Stimulated activated CD4-positive, alpha-beta T cell treated with anti-CD3 and anti-CD28 coated beads, Interleukin-12 subunit alpha, Interleukin-12 subunit beta, amount 100 ng/mL, for 4 hours (primary cell): ENCODE measurements at regions not wholly inside any gene's neighbourhood (a gene's known extent, or its start where the extent isn't known, plus 50 kb on each side); places are given as distances from the start of the nearest gene placed in this dataset.
"Not testable (repeated sequence)": the region's sequence is repeated elsewhere in the genome, so short reads cannot be mapped to it uniquely, and the experiment has no call there.

Experiments
- DNase-seq: peaks from one replicate; pipeline ENCODE4 v3.0.0-alpha.2; 2020

DNA sequence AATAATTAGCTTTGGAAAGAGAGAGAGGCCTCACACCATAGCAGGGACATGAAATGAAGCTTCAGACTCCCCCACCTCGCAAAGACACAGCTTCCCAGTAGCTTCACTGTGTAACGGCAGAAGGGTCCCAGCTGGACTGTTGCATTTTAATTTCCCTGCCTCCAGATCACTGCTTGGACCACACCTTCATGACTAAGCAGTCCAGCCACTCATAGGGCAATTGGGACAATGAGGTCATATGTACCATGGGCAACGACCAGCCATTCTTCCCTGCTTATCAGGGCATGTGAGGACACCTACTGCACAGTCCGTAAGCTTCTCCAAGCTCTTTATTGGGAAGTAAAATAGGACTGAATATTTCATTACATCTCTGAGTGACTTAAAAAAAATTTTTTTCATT lies 183.0 kb downstream of the MREG start:
- no peak for DNase-seq

DNA sequence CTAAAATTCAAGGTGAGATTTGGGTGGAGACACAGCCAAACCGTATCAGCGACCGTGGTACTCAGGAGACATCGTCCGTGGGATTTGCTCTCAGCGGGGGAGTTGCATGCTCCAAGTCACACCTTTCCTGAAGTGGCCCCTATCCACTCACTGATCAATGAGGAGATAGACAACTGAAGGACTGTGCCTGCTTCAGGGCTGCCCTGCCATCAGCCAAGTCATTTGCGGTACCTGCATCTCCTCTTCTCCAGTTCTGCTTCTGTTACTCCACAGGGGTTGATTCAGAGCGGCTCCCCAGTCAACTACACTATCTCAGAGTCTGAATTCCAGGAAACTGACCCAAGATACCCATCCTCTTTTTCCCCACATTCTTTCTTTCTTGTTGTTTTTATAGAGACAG lies 184.1 kb downstream of the MREG start:
- DNase-seq, result no peak

DNA sequence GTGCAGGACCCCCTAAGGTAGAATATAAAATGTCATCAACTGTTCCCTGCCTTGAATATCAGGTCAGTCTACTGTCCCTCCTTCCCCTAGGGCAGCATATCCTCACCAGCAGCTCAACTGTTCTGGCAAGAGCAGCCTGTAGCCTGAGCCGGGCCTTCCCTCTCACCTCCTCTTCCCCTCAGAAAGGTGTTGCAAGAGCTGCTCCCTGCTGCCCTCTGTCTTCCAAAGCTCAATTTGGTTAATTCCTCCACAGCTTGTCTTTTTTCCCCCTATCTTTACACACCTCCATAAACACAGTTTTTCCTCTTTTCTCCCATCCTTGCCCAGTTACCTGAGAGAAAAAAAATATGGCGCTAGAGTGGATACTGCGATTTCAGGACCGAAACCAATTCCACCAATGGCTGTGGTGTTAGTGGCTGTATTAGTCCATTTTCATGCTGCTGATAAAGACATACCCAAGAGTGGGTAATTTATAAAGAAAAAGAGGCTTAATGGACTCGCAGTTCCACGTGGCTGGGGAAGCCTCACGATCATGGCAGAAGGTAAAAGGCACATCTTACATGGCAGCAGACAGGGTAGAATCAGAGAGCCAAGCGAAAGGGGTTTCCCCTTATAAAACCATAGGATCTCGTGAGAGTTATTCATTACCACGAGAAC lies 184.7 kb downstream of the MREG start:
- peak; percentile 25 for DNase-seq

DNA sequence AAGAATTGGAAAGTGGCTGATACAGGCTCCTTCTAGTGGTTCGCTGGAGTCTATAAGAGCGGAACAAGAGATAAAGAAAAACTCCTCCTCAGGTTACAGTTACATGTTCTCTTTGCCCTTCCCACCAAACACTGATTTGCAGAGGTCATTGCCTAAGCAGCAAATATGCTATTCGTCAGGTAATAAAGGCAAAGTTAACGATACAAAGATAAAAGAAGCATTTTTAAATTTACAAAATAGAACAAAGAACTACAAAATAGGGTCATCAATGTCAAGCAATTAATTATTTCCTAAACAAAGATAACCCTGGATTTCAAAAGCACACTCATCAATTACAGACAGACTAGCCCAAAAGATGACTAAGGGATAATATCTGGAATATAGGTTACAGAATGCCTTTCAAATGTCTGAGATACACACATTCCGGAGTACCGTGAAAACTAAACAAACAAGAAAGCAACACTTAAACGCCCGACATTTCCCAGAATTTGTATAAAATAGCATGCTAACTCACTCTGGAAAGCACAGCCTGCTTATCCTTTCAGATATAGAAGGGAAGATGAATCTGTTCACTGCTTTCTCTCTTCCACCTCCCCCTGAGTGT lies 186.4 kb downstream of the MREG start:
- DNase-seq, result no peak

DNA sequence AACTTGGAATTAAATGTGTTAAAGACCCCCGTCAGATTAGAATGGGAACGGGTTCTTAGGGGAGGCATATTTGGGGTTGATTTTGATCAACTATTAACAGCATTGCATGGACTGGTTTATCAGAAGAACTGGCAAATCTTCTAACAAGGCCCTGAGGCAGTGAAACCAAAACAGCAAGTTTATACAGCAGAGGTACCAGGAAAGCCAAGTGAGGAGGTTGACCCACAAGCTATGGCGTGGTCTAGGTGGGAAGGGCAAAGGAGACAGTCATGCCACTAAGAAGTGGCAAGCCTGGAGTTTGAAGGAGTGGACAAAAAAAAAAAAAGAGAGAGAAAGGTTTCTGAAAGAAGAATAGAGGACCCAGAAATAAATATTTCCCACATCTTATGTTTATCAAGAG lies 187.0 kb downstream of the MREG start:
- DNase-seq, result no peak

DNA sequence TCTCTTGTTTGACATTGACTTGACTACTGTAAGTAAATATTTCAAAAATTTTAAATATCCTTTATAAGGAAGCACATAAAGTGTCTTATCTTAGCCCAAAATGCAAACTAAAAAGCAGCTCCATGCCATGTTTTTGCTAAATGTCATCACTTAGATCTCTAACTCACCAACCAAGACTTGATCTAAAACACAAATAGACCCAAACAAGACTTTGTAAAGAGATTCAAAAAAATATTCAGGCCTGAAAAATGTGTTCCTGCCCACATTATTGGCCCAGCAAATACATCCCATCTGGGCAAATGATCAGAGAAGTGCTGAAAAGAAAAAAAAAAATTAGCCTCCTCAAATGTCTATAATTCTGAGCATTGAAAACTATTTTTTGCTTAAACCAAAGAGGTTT lies 187.6 kb downstream of the MREG start:
- DNase-seq, result no peak

DNA sequence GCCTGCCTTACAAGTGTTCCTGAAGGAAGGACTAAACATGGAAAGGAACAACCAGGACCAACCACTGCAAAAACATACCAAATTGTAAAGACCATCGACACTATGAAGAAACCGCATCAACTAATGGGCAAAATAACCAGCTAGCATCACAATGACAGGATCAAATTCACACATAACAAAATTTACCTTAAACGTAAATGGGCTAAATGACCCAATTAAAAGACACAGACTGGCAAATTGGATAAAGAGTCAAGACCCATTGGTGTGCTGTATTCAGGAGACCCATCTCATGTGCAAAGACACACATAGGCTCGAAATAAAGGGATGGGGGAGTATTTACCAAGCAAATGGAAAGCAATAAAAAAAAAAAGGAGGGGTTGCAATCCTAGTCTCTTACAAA lies 192.1 kb downstream of the MREG start:
- DNase-seq, result not testable (repeated sequence)

DNA sequence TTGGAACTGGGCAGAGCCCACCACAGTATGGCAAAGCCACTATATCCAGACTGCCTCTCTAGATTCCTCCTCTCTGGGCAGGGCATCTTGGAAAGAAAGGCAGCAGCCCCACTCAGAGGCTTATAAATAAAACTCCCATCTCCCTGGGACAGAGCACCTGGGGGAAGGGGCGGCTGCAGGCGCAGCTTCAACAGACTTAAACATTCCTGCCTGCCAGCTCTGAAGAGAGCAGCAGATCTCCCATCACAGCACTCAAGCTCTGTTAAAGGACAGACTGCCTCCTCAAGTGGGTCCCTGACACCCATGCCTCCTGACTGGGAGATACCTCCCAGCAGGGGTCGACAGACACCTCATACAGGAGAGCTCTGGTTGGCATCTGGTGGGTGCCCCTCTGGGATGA lies 193.6 kb downstream of the MREG start:
- DNase-seq, result not testable (repeated sequence)

DNA sequence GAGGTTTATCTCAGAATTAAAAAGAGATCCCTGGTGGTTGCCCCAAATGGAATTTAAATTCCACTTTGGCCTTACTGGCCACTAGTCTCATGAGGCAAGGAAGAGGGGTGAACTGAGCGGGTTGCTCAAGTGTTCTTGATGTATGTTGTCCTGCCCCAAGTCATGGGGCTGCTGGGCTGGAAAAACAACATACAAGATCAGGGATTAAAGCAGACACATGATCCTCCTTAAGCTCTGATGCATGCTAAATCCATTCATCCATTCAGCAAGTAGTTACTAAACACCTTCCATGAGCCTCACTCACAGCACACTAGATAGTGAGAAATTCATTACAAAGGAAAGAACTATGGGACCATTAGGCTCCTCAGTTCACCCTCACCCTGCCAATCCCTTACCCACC lies 196.3 kb downstream of the MREG start:
- DNase-seq, result no peak

DNA sequence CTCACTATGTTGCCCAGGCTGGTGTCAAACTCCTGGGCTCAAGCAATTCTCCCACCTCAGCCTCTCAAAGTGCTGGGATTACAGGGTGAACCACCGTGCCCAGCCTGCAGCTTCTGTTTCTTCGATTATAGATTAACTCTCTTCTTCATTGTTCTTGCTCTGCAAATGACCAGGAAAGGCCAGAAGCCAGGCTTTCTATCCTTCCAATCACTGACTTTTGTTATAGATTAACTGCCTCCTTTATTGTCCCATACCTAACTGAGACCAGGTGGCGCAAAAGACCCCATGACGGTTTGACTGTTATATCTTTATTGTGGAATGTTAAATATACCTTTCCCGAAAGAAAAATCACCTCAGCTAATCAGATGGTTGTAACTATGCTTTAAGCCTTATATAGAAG lies 196.9 kb downstream of the MREG start:
- no peak for DNase-seq

DNA sequence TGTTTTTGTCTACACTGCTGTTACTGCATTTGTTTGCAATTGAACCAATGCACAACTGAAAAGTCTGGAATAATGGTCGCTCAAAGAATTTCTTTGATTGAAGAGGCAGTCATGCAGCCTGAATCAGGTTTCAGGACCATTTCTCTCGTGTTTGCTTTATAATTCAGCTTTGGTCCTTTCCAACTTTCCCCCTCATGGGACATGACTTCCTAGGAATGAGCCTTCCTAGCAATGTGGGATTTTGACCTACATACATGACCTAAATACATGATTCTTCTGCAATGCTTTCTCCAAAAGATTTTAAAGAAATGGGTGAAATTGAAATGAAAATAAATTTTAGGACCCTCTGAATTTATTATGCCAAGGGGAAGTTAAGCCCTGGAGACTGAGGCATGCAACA lies 197.4 kb downstream of the MREG start:
- DNase-seq, result no peak

DNA sequence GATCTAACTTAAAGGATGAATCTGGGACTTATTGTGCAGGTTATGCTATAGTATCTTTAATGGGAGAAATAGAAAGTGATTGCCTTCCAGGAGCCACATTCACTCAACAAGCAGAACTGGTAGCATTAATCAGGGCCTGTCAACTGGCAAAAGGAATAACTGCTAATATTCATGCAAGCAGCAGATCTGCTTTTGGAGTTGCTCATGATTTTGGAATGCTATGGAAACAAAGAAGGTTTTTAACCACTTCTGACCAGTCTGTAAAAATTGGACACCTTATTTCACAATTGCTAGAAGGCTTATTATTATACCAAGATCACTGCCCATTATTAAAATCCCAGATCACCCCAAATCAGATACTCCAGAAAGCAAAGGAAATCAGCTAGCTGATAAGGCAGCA lies 200.4 kb downstream of the MREG start:
- no peak for DNase-seq

DNA sequence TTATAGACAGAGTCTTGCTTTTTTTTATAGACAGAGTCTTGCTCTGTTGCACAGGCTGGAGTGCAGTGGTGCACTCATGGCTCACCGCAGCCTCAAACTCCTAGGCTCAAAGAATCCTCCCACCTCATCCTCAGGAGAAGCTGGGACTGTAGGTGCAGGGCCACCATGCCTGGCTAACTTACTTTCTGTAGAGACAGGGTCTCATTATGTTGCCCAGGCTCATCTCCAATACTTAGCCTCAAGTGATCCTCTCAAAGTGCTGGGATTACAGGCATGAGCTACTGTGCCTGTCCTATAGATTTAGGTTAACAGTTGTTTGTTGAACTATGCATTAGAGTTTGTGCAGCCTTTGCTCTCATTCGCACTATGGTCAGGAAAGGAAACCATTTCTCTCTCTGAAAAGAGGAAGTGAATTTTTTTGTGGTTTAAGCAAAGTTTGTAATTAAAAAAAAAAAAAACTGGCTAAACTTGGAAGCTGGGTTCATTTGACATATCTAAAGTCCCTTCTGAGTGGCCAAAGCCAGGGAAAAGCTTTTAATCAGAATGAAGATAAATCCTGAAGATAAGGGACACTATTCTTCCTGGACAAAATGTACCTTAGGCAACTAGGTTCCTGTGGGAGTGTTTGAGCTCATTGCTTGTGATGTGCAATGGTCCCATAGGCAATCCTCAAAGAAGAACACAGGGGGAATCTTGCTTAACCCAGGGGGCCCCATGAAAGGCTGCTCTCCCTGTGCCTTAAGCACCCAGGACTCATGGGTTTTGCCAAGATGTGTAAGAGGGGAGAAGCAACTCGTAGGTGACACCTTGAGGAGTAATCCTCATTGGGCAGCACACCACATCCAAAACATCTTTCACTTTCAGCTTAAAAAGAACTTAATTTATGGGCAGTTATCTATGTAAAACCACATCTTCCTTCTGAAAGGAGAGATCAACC lies 201.7 kb downstream of the MREG start:
- no peak for DNase-seq

DNA sequence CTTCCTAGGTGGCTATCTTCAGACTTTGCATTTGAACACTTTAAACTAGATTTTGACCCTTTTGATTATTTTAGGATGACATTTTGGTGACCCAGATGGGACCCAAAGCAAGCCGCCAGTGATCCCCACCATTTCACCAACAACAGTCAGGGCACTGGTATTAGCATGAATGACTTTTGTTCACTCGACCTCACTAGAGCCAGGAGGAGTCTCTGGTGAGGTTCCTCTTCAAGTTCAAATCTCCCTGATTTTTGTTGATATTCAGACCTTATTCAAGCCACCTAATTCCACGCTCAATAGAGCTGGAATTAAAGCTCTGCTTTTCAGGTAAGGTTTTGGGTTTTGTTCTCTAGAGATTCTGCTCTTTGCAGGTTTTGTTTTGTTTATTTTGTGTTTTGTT lies 202.3 kb downstream of the MREG start:
- DNase-seq, result no peak

DNA sequence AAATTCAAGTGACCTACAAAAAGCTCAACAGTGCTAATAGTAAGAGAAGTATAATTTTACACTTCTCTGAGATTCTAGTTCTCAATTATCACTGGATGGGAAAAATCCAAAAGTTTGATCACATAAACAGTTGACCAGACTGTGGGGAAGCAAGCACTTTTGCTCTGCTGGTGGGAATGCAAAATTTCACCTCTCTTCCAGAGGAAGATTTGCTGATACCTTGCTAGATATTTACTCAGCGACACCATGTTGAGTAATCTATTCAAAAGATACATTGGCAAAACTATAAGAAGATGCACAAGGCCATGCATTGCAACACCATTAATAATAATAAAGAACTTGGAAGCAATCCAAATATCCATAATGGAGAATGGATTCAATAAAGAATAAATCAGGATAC lies 204.4 kb downstream of the MREG start:
- no peak for DNase-seq

DNA sequence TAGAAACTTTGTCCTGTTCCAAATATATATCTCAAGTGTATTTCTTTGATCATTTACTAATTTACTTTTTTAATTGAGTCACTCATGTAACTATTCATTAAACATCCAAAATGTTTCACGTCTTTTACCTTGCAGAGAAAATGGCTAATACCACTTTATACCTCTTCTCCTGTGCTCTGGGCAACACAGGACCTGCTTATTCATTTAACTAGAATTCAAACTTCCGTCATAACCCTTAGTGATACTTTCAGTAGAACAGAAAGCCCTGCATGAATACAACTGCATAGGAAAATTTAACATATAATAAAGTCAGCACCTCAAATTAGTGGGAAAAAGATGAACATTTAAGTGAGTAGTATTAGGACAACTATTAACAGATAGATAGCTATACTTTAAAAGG lies 205.2 kb downstream of the MREG start:
- no peak for DNase-seq

DNA sequence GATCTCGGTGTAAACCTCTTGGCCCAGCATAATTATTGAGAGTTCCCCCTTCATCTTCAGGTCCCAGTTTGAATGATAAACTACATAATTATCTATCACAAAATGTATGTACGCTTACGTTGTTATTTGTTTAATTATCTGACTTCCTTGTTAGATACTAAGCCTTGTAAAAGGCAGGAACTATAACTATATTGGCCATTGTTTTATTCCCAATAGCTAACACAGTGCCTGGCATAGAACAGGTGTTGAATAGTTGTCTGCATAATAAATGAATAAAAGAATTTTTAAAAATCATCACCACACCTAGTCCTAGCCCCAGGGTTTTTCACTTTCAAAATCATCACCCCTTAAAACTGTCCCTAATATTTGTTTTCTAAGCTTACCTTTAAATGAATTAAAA lies 207.9 kb downstream of the MREG start:
- no peak for DNase-seq

DNA sequence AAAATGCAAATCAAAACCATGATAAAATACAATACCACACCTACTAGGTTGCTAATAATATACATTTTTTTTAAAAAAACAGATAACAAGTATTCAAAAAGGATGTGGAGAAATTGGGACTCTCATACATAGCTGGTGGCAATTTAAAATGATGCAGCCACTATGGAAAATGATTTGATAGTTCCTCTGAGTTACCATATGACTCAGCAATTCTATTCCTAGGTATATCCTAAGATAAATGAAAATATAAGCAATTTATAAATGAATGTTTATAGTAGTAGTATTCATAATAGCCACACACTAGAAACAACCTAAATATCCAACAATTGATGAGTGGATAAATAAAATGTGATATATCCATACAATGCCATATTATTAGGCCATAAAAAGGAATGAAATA lies 210.2 kb downstream of the MREG start:
- DNase-seq, result no peak

DNA sequence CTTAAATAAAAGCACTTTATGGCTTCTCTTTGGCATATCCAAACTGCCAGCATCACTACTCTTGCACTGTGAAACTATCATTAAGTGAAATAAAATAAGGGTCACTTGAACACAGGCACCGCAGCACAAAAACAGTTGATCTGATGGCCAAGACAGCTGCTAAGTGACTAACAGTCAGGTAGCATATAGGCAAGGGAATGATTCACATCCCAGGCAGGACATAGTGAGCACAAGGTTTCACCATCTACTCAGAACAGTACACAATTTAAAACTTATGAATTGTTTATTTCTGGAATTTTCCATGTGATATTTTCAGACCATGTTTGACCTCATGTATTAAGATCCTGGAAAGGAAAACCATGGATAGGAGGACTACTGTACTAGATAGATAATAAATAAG lies 214.2 kb downstream of the MREG start:
- no peak for DNase-seq

DNA sequence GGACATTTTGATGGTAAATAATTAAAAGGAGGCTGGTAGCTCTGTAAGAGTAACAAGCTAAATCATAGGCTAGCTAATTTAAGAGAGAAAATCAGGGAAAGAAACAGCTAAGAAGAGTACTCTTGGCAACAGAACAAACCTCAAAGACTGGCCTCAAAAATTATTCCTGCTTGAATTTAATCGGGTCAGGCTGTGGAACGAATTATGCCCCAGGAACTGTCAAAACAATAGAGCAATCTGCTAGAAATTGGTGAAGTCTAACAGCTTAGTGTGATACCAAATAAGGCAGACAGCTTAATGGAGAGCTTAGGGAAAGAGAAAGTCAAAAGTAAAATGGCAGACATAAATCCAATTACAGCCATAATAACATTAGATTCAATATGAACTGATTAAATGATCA lies 215.7 kb downstream of the MREG start:
- DNase-seq, result no peak

DNA sequence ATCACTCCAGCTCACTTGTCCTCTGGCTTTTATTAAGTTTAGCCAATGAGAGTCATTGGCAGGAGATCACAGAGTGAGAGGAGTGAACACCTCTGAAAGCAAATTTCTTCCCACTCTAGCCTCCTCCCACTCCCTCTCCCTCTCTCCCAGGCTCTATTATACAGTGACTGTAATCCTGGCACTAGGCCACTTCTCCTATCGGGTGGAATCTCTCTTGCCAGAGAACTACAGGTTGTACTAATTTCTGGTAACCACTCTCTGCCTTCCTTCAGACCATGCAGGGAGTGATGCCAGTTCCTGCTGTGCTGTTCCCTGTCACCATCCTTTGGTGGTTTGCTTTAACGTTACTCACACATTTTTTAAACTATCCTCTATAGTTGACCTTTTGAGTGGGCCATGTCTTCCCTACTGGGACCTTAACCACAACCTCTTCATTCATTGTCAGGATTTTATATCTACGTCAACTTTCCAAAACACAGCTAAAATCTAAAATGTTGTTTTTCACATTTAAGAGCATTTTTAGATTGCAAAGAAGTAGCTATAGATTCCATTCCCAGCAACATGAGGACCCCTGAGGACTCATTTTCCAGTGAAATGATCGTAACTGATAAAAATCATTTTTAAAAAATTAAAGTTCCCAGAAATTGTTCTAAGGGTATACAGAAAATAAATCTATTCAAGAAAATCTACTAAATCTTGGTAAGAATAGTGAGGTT lies 217.1 kb downstream of the MREG start:
- no peak for DNase-seq

DNA sequence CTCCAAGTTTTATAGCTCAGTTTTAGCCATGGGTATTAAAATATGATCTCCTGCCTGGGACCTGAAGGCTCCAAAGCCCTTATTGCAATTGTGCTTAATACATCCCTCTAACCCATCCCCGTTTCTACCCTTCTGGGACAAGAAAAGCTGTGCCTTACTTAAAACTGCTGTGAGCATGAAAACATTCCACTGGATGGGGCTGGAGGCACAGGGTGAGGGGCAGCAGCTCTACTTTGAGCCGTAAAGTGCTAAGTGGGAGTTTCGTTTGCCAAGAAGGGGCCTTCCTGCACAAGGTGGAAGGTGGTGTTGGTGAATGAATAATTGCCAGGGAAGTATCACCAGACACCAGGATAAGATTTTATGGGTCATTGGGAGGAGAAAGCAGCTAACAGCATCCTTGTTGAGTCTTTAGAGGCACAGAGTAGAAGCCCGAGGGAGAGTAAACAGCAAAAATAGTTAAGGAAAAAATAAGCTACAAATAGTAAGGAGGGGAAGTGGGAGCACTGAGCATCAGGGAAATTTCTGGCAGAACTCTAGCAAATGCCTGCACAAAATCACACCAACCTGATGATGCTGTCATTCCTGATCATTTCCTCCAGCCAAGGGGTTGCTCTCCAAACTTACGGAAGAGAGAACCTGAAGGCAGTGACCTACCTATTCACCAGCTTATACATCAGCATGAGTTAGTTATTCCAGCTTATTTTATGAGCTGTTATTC lies 218.4 kb downstream of the MREG start:
- no peak for DNase-seq
